Loucy (cell line): ENCODE measurements at regions not wholly inside any gene's neighbourhood (a gene's known extent, or its start where the extent isn't known, plus 50 kb on each side); places are given as distances from the start of the nearest gene placed in this dataset.

ENCODE experiments used
- H2AFZ ChIP-seq: fragments of 200-600 bp; sonication (generic); 2 replicates; pipeline ENCODE4 v1.6.0; 2016; ENCODE audit warnings: antibody characterized with exemption, mild to moderate bottlenecking, low read length, moderate library complexity
- H3F3A ChIP-seq: fragments of 200-600 bp; 2 replicates; pipeline ENCODE4 v1.6.0; 2016; ENCODE audit warnings: antibody characterized with exemption, low read depth, mild to moderate bottlenecking
- H3K27me3 ChIP-seq: fragments of 200-600 bp; sonication (generic); 2 replicates; pipeline ENCODE4 v1.6.1; 2014; ENCODE audit warnings: low read length, mild to moderate bottlenecking; ENCODE audit not compliant: insufficient read depth, poor library complexity, severe bottlenecking
- H3K36me3 ChIP-seq: fragments of 200-600 bp; sonication (generic); 2 replicates; pipeline ENCODE4 v1.6.1; 2016; ENCODE audit warnings: low read length; ENCODE audit not compliant: insufficient read depth
- H3K4me1 ChIP-seq: fragments of 200-600 bp; sonication (generic); 2 replicates; pipeline ENCODE4 v1.5.1; 2014; ENCODE audit warnings: low read length, mild to moderate bottlenecking; ENCODE audit not compliant: insufficient read depth, poor library complexity, severe bottlenecking
- H3K4me2 ChIP-seq: fragments of 200-600 bp; sonication (generic); 2 replicates; pipeline ENCODE4 v1.6.0; 2014; ENCODE audit warnings: antibody characterized with exemption, low read length, low read depth, mild to moderate bottlenecking; ENCODE audit not compliant: poor library complexity, severe bottlenecking
- H3K4me3 ChIP-seq: fragments of 200-600 bp; sonication (generic); 2 replicates; pipeline ENCODE4 v1.5.1; 2014; ENCODE audit warnings: low read length, mild to moderate bottlenecking, mixed read lengths; ENCODE audit not compliant: poor library complexity, severe bottlenecking
- H3K79me2 ChIP-seq: fragments of 200-600 bp; sonication (generic); 2 replicates; pipeline ENCODE4 v1.6.1; 2014; ENCODE audit warnings: low read length; ENCODE audit not compliant: insufficient read depth
- H3K9ac ChIP-seq: fragments of 200-600 bp; sonication (generic); 2 replicates; pipeline ENCODE4 v1.6.0; 2014; ENCODE audit warnings: mild to moderate bottlenecking, low read depth, low read length, moderate library complexity; ENCODE audit not compliant: poor library complexity, severe bottlenecking
- H3K9me2 ChIP-seq: fragments of 200-600 bp; sonication (generic); replicated peaks from 2 replicates; pipeline ENCODE4 v1.6.1; 2016; ENCODE audit warnings: low read depth, low read length, mixed read lengths
- H3K9me3 ChIP-seq: fragments of 200-600 bp; sonication (generic); 2 replicates; pipeline ENCODE4 v1.6.1; 2014; ENCODE audit warnings: mild to moderate bottlenecking, antibody characterized with exemption, low read length, low read depth; ENCODE audit not compliant: insufficient read depth
- H4K20me1 ChIP-seq: fragments of 200-600 bp; sonication (generic); 2 replicates; pipeline ENCODE4 v1.6.0; 2014; ENCODE audit warnings: antibody characterized with exemption, low read length, mild to moderate bottlenecking; ENCODE audit not compliant: insufficient read depth, poor library complexity, severe bottlenecking
- CTCF ChIP-seq: fragments of 200-600 bp; sonication (generic); conservative IDR thresholded peaks from 2 replicates; pipeline ENCODE4 v1.5.1; 2014; ENCODE audit warnings: mild to moderate bottlenecking, antibody characterized with exemption, low read length
- EZH2phosphoT487 ChIP-seq: fragments of 200-600 bp; IDR thresholded peaks from 2 replicates; pipeline ENCODE4 v1.6.1; 2018; ENCODE audit warnings: antibody characterized with exemption, mild to moderate bottlenecking, moderate library complexity, borderline replicate concordance

DNA sequence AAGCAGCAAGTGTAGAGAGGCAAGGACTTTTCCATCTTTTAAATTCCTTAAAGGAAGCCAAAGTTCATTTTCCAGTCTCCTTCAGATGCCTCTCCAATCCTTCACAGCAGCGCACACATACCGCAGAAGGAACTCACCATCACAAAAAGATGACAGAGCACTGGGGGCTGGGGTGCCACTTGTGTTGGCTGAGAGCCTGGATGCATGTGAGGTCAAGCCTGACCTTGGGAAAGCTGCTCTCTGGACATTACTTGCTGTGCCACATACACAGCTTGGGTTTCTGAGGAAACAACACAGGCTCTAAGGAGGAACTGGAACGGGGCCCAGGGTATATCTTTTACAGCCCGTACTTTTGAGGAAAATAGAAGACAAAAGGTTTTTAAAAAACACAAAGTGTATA, 364.3 kb upstream of the MEX3C start:
- no peak for TF ChIP-seq EZH2phosphoT487
- no peak for TF ChIP-seq CTCF
- H3K4me2 ChIP-seq, result no peak overlapping the region

DNA sequence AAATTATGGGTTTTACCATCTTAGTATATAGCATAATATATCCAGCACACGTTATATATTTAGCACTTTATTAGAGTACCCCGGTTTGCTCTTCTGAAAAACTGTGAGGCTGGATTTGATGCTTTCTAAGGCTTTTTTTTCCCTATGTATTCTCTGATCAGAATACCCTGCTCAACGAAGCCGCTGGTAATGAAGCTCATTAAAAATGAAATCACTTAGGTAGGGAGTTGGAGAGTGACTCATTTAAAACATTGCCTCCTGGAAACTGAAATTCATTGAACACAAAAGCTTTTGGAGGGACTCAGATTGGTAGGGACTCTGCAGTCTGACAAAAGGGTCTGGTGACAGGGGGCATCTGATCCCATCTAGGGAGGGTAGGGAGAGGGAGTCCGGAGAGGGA, 365.4 kb upstream of the MEX3C start:
- Histone ChIP-seq H3K9me3 (no peaks in the 10 kb centered on the region), H3K4me2 (no peak overlapping the region)

More for the DNA sequence above, 364.3 kb upstream of the MEX3C start:
- no peaks in the 10 kb centered on the region for H3K9me2 ChIP-seq
- no peak overlapping the region for H3K4me3 ChIP-seq
- H3K36me3 ChIP-seq, result no peaks in the 10 kb centered on the region
- H3K9me3 ChIP-seq, result no peaks in the 10 kb centered on the region
- H3K27me3 ChIP-seq, result no peaks in the 10 kb centered on the region
- no peaks in the 10 kb centered on the region for H3F3A ChIP-seq
- H3K9ac ChIP-seq, result no peak overlapping the region
- H4K20me1 ChIP-seq, result no peaks in the 10 kb centered on the region
- H3K4me1 ChIP-seq, result no peaks in the 10 kb centered on the region
- no peaks in the 10 kb centered on the region for H3K79me2 ChIP-seq
- H2AFZ ChIP-seq, result no peak overlapping the region

DNA sequence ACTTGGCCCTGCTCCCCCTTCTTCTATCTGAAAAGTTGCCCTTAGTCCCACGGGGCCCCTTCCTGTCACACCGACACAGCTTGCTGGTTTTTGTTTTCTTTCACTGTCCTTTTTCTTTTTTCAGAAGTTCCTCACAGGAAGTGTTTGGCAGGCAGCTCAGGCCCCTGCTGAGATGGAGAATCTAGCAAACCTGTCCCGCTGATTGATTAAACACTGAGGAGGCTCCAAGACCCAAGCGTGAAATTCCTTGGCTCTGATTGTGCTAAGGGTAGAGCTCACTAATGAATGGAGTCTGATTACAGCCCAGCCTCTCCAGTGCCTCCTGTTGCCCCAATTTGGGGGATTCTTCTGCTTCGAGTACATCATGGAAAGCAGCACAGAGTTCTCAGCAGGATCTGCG, 365.9 kb upstream of the MEX3C start:
- no peaks in the 10 kb centered on the region for H3K9me2 ChIP-seq
- H3K4me1 ChIP-seq, result no peaks in the 10 kb centered on the region
- H2AFZ ChIP-seq, result no peak overlapping the region
- H3K27me3 ChIP-seq, result no peaks in the 10 kb centered on the region
- no peaks in the 10 kb centered on the region for H3K36me3 ChIP-seq
- no peaks in the 10 kb centered on the region for H3F3A ChIP-seq
- no peak overlapping the region for H3K4me2 ChIP-seq
- no peaks in the 10 kb centered on the region for H3K79me2 ChIP-seq
- no peak overlapping the region for H3K4me3 ChIP-seq
- H4K20me1 ChIP-seq, result no peaks in the 10 kb centered on the region
- TF ChIP-seq CTCF, result no peak
- no peaks in the 10 kb centered on the region for H3K9me3 ChIP-seq
- H3K9ac ChIP-seq, result no peak overlapping the region

More for the DNA sequence above, 365.4 kb upstream of the MEX3C start:
- no peaks in the 10 kb centered on the region for H3K27me3 ChIP-seq
- no peaks in the 10 kb centered on the region for H3K9me2 ChIP-seq
- no peaks in the 10 kb centered on the region for H3K79me2 ChIP-seq
- H3K36me3 ChIP-seq, result no peaks in the 10 kb centered on the region
- H3K4me3 ChIP-seq, result no peak overlapping the region
- TF ChIP-seq EZH2phosphoT487 (no peak), CTCF (no peak)
- H2AFZ ChIP-seq, result no peak overlapping the region
- no peaks in the 10 kb centered on the region for H3K4me1 ChIP-seq
- no peaks in the 10 kb centered on the region for H3F3A ChIP-seq
- no peak overlapping the region for H3K9ac ChIP-seq
- H4K20me1 ChIP-seq, result no peaks in the 10 kb centered on the region
